HG03139 (cell line): ENCODE measurements at regions not wholly inside any gene's neighbourhood (a gene's known extent, or its start where the extent isn't known, plus 50 kb on each side); places are given as distances from the start of the nearest gene placed in this dataset.

ENCODE experiments used
- ATAC-seq: cut with Tn5 transposase; IDR thresholded peaks from one replicate; pipeline ENCODE4 v1.9.1; 2021; ENCODE audit not compliant: unreplicated experiment

- ATAC-seq = no peak
Observed at GRCh38 chr5:61650661-61651060, 318.6 kb downstream of the ZSWIM6 start.

GRCh38 chr5:61651195-61651594 is 319.1 kb downstream of the ZSWIM6 start:
- ATAC-seq = no peak

GRCh38 chr5:61652916-61653315 is 320.9 kb downstream of the ZSWIM6 start:
- no peak for ATAC-seq

- no peak for ATAC-seq
Observed at GRCh38 chr5:61653807-61654580, 321.9 kb downstream of the ZSWIM6 start.

GRCh38 chr5:61654876-61655275 is 322.8 kb downstream of the ZSWIM6 start:
- ATAC-seq = no peak

GRCh38 chr5:61657010-61657409 is 325.0 kb downstream of the ZSWIM6 start:
- ATAC-seq = no peak

- ATAC-seq = no peak
Observed at GRCh38 chr5:61657686-61658085, 325.6 kb downstream of the ZSWIM6 start.

GRCh38 chr5:61658592-61659008 is 326.5 kb downstream of the ZSWIM6 start:
- ATAC-seq = no peak

- no peak for ATAC-seq
Observed at GRCh38 chr5:61659221-61659696, 327.2 kb downstream of the ZSWIM6 start.

GRCh38 chr5:61662670-61663069 is 330.6 kb downstream of the ZSWIM6 start:
- ATAC-seq = no peak

GRCh38 chr5:61666064-61666621 is 334.1 kb downstream of the ZSWIM6 start:
- no peak for ATAC-seq

GRCh38 chr5:61667525-61668218 is 335.6 kb downstream of the ZSWIM6 start:
- no peak for ATAC-seq

GRCh38 chr5:61669531-61669930 is 337.5 kb downstream of the ZSWIM6 start:
- ATAC-seq = no peak

- ATAC-seq = no peak
Observed at GRCh38 chr5:61670941-61671340, 338.9 kb downstream of the ZSWIM6 start.

GRCh38 chr5:61673007-61673735 is 341.1 kb downstream of the ZSWIM6 start:
- ATAC-seq = no peak

- no peak for ATAC-seq
Observed at GRCh38 chr5:61674378-61674777, 342.3 kb downstream of the ZSWIM6 start.

- no peak for ATAC-seq
Observed at GRCh38 chr5:61675015-61675692, 343.1 kb downstream of the ZSWIM6 start.

- no peak for ATAC-seq
Observed at GRCh38 chr5:61677220-61677619, 345.2 kb downstream of the ZSWIM6 start.

- no peak for ATAC-seq
Observed at GRCh38 chr5:61678966-61679365, 346.9 kb downstream of the ZSWIM6 start.

- no peak for ATAC-seq
Observed at GRCh38 chr5:61679562-61679961, 347.5 kb downstream of the ZSWIM6 start.

- no peak for ATAC-seq
Observed at GRCh38 chr5:61680247-61680646, 348.2 kb downstream of the ZSWIM6 start.
